BLaER1 (cell line): ENCODE measurements at regions not wholly inside any gene's neighbourhood (a gene's known extent, or its start where the extent isn't known, plus 50 kb on each side); places are given as distances from the start of the nearest gene placed in this dataset.
A peak's percentile ranks its signal among the peaks of the same experiment; 100 is the strongest.
"Not testable (repeated sequence)": the region's sequence is repeated elsewhere in the genome, so short reads cannot be mapped to it uniquely, and the experiment has no call there.

Source experiments
- H3K27ac ChIP-seq: shearing (Covaris generic); formaldehyde crosslinking; 2 replicates; pipeline ENCODE4 v1.8.1; 2022
- H3K27me3 ChIP-seq: shearing (Covaris generic); formaldehyde crosslinking; 2 replicates; pipeline ENCODE4 v1.8.1; 2022
- H3K36me3 ChIP-seq: shearing (Covaris generic); formaldehyde crosslinking; 2 replicates; pipeline ENCODE4 v1.8.1; 2022
- H3K4me1 ChIP-seq: shearing (Covaris generic); formaldehyde crosslinking; 2 replicates; pipeline ENCODE4 v1.8.1; 2022
- H3K4me2 ChIP-seq: shearing (Covaris generic); formaldehyde crosslinking; 2 replicates; pipeline ENCODE4 v1.8.1; 2022
- H3K4me3 ChIP-seq: shearing (Covaris generic); formaldehyde crosslinking; 2 replicates; pipeline ENCODE4 v1.8.1; 2022
- H3K9ac ChIP-seq: shearing (Covaris generic); formaldehyde crosslinking; 2 replicates; pipeline ENCODE4 v1.8.1; 2022
- H3K9me3 ChIP-seq: shearing (Covaris generic); formaldehyde crosslinking; 2 replicates; pipeline ENCODE4 v1.8.1; 2022
- H4K20me1 ChIP-seq: shearing (Covaris generic); formaldehyde crosslinking; 2 replicates; pipeline ENCODE4 v1.8.1; 2022
- Cebpa-rat ChIP-seq: shearing (Covaris generic); IDR thresholded peaks from 2 replicates; pipeline ENCODE4 v1.8.1; 2022

- H3K27me3 ChIP-seq: no peaks in the 10 kb centered on the region
- H3K4me1 ChIP-seq: peaks cover 54% of the 10 kb centered on the region
- 0 out of 2 replicates have a peak overlapping the region, but pooled peaks have one; percentile 82 for H3K27ac ChIP-seq
- H3K9me3 ChIP-seq: no peaks in the 10 kb centered on the region
- no peaks in the 10 kb centered on the region for H3K36me3 ChIP-seq
- peak overlapping the region; percentile 78; the same call in 1 of the 2 replicates for H3K4me2 ChIP-seq
- no peaks in the 10 kb centered on the region for H4K20me1 ChIP-seq
- no peak overlapping the region for H3K9ac ChIP-seq
- H3K4me3 ChIP-seq: no peak overlapping the region
- TF ChIP-seq Cebpa-rat: no peak
Observed at GRCh38 chr5:91315701-91316100, 67.4 kb downstream of the ARRDC3 start.

GRCh38 chr5:91313757-91314673 is 69.1 kb downstream of the ARRDC3 start:
- Histone ChIP-seq H3K9ac (peak overlapping the region; percentile 51; the same call in 1 of the 2 replicates), H3K36me3 (no peaks in the 10 kb centered on the region), H3K4me2 (peak overlapping the region; percentile 78), H4K20me1 (no peaks in the 10 kb centered on the region), H3K4me1 (peaks cover 64% of the 10 kb centered on the region), H3K27ac (peak overlapping the region; percentile 82), H3K27me3 (no peaks in the 10 kb centered on the region), H3K4me3 (no peak overlapping the region; the same call in 1 of the 2 replicates), H3K9me3 (no peaks in the 10 kb centered on the region)
- peak; percentile 46; the same call in 1 of the 2 replicates for TF ChIP-seq Cebpa-rat

DNA sequence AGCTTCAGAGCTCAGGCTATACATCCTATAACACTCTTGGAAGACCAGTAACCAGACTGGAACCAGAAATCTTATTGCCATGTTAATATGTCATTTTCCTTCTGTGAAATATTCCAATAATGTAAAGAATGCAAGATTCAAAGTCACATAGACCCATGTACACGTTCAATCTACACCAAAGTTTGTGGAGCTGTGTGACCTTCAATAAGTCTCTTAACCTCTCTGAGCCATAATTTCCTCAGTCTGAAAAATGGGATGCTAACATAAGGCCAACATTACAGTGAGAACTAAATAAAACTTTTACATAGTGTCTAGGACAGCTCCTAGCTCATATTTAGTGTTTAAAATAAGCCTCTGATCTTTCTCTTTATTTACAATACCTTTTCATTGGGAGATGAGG is 70.4 kb downstream of the ARRDC3 start:
- no peak overlapping the region; the same call in 1 of the 2 replicates for H3K9ac ChIP-seq
- peak overlapping the region; percentile 82 for H3K27ac ChIP-seq
- H3K4me2 ChIP-seq: peak overlapping the region; percentile 78
- H3K4me3 ChIP-seq: no peak overlapping the region
- no peak for TF ChIP-seq Cebpa-rat
- no peaks in the 10 kb centered on the region for H3K27me3 ChIP-seq
- H3K4me1 ChIP-seq: peaks cover 64% of the 10 kb centered on the region
- no peaks in the 10 kb centered on the region for H4K20me1 ChIP-seq
- H3K36me3 ChIP-seq: no peaks in the 10 kb centered on the region
- no peaks in the 10 kb centered on the region for H3K9me3 ChIP-seq

GRCh38 chr5:91311697-91312501 is 71.2 kb downstream of the ARRDC3 start:
- no peaks in the 10 kb centered on the region for H4K20me1 ChIP-seq
- H3K9me3 ChIP-seq: no peaks in the 10 kb centered on the region
- no peaks in the 10 kb centered on the region for H3K27me3 ChIP-seq
- no peak overlapping the region; the same call in 1 of the 2 replicates for H3K4me3 ChIP-seq
- H3K9ac ChIP-seq: peak overlapping the region; percentile 55; the same call in 1 of the 2 replicates
- TF ChIP-seq Cebpa-rat: no peak
- peaks cover 64% of the 10 kb centered on the region for H3K4me1 ChIP-seq
- peak overlapping the region; percentile 82 for H3K27ac ChIP-seq
- H3K36me3 ChIP-seq: no peaks in the 10 kb centered on the region
- H3K4me2 ChIP-seq: peak overlapping the region; percentile 78

GRCh38 chr5:91311168-91311696 is 71.9 kb downstream of the ARRDC3 start:
- H3K4me2 ChIP-seq: peak overlapping the region; percentile 78
- no peaks in the 10 kb centered on the region for H3K36me3 ChIP-seq
- TF ChIP-seq Cebpa-rat: no peak
- H3K27ac ChIP-seq: peak overlapping the region; percentile 82
- H3K9me3 ChIP-seq: no peaks in the 10 kb centered on the region
- no peaks in the 10 kb centered on the region for H3K27me3 ChIP-seq
- H3K4me3 ChIP-seq: no peak overlapping the region; the same call in 1 of the 2 replicates
- H4K20me1 ChIP-seq: no peaks in the 10 kb centered on the region
- H3K4me1 ChIP-seq: peaks cover 64% of the 10 kb centered on the region
- peak overlapping the region; percentile 55; the same call in 1 of the 2 replicates for H3K9ac ChIP-seq

DNA sequence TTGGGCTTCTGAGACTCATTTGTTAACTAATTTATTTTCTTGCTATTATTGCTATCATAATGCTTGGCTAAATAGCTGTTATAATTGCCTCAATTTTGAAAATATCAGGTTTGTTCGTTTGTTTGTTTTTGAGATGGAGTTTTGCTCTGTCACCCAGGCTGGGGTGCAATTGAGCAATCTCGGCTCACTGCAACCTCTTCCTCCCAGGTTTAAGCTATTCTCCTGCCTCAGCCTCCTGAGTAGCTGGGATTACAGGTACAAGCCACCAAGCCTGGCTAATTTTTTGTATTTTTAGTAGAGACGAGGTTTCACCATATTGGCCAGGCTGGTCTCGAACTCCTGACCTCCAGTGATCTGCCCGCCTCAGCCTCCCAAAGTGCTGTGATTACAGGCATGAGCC is 75.0 kb downstream of the ARRDC3 start:
- peaks cover 34% of the 10 kb centered on the region for H3K4me1 ChIP-seq
- not testable (repeated sequence) for H3K9ac ChIP-seq, H3K4me2 ChIP-seq, H3K4me3 ChIP-seq, H3K27ac ChIP-seq, H3K9me3 ChIP-seq, H3K27me3 ChIP-seq, H4K20me1 ChIP-seq, H3K36me3 ChIP-seq

DNA sequence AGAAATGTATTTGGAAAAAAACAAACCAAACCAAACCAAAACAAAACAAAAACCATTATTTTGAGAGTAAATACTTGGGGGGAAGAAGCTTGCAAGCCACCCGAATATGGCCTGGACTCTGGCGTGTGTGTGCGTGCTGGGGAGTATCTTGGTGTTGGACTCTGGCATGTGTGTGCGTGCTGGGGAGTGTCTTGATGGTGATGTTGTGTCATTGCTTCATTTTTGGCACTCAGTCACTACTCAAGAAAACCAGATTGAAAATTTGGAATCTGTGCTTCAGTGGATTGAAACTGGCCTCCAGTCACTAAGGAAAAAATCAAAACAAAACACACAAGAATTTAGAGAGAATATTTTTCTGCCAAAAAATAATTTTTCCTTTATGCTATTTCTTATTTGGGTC is 76.1 kb downstream of the ARRDC3 start:
- Histone ChIP-seq H3K9ac (no peak overlapping the region), H3K4me2 (no peak overlapping the region), H3K9me3 (no peaks in the 10 kb centered on the region), H3K4me1 (peaks cover 23% of the 10 kb centered on the region), H3K27me3 (no peaks in the 10 kb centered on the region), H3K4me3 (no peak overlapping the region), H3K36me3 (no peaks in the 10 kb centered on the region), H3K27ac (no peak overlapping the region), H4K20me1 (no peaks in the 10 kb centered on the region)
- no peak for TF ChIP-seq Cebpa-rat

DNA sequence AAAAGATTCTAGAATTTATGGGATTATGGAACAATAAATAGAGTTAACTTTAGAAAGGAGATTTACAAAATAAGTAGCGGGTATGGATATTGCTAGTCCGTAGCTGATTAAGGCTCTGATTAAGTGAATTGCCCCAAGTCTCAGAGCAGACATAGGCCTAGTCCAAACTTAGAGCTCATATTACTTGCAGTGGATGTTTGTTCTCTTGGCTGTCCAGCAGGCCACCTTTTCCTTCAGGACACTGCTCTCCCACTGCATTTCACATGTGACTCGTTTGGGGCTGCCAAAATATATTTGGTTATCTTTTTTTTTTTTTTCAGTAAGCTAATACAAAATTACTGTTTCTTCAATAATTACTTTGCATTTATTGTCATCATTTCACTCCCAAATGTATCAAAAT is 76.6 kb downstream of the ARRDC3 start:
- H3K4me3 ChIP-seq: no peak overlapping the region
- no peak overlapping the region for H3K4me2 ChIP-seq
- H3K27ac ChIP-seq: no peak overlapping the region
- no peaks in the 10 kb centered on the region for H3K27me3 ChIP-seq
- H3K36me3 ChIP-seq: no peaks in the 10 kb centered on the region
- H3K9me3 ChIP-seq: no peaks in the 10 kb centered on the region
- H4K20me1 ChIP-seq: no peaks in the 10 kb centered on the region
- peaks cover 18% of the 10 kb centered on the region for H3K4me1 ChIP-seq
- no peak overlapping the region for H3K9ac ChIP-seq
- TF ChIP-seq Cebpa-rat: no peak

DNA sequence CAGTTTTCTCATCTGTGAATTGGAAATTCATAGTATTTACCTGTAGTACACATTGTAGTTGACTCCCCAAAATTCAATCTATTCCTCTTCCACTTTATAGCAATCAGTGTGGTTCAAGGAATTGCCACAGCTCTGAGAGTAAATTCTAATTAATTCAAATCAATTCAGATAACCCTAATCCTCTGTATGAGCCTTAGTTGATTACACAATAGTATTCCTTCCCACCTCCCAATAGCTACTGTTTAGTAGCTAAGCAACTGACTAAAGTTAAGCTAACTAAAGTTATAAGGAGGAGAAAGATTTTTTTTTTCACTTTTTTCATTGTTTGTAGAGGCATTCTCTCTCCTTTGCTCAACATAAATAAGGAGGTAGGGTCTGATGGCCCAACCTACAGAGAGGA is 77.5 kb downstream of the ARRDC3 start:
- Histone ChIP-seq H3K27ac (no peak overlapping the region), H4K20me1 (no peaks in the 10 kb centered on the region), H3K4me1 (peaks cover 9% of the 10 kb centered on the region), H3K4me2 (no peak overlapping the region), H3K9me3 (no peaks in the 10 kb centered on the region), H3K9ac (no peak overlapping the region), H3K4me3 (no peak overlapping the region), H3K36me3 (no peaks in the 10 kb centered on the region), H3K27me3 (no peaks in the 10 kb centered on the region)
- no peak for TF ChIP-seq Cebpa-rat

GRCh38 chr5:91304015-91304414 is 79.1 kb downstream of the ARRDC3 start:
- not testable (repeated sequence) for H3K36me3 ChIP-seq, H3K27me3 ChIP-seq, H4K20me1 ChIP-seq, H3K9ac ChIP-seq, H3K9me3 ChIP-seq, H3K4me3 ChIP-seq, H3K27ac ChIP-seq, H3K4me1 ChIP-seq, H3K4me2 ChIP-seq
